Mucosa of stomach (tissue), 1 donor: ENCODE measurements at regions not wholly inside any gene's neighbourhood (a gene's known extent, or its start where the extent isn't known, plus 50 kb on each side); places are given as distances from the start of the nearest gene placed in this dataset.

ENCODE experiments used
- H3K27me3 ChIP-seq: one replicate; pipeline ENCODE4 v1.7.0; 2013; ENCODE audit warnings: mild to moderate bottlenecking, low read length; ENCODE audit not compliant: control insufficient read depth, insufficient read depth
- H3K36me3 ChIP-seq: one replicate; pipeline ENCODE4 v1.7.0; 2013; ENCODE audit warnings: low read length; ENCODE audit not compliant: control insufficient read depth, insufficient read depth
- H3K4me1 ChIP-seq: one replicate; pipeline ENCODE4 v1.7.0; 2013; ENCODE audit warnings: mild to moderate bottlenecking, low read length; ENCODE audit not compliant: control insufficient read depth, insufficient read depth
- H3K4me3 ChIP-seq: one replicate; pipeline ENCODE4 v1.7.0; 2013; ENCODE audit warnings: low read length
- H3K9ac ChIP-seq: one replicate; pipeline ENCODE4 v1.7.0; 2013; ENCODE audit warnings: mild to moderate bottlenecking, low read length, moderate library complexity
- H3K9me3 ChIP-seq: one replicate; pipeline ENCODE4 v1.7.0; 2013; ENCODE audit warnings: mild to moderate bottlenecking, low read length, moderate library complexity; ENCODE audit not compliant: control insufficient read depth
- donor health status: Pancreatic carcinoma.

- Histone ChIP-seq H3K4me3 (no peak overlapping the region), H3K9me3 (no peaks in the 10 kb centered on the region), H3K27me3 (no peaks in the 10 kb centered on the region), H3K36me3 (no peaks in the 10 kb centered on the region), H3K9ac (no peak overlapping the region), H3K4me1 (no peaks in the 10 kb centered on the region)
These were observed 175.8 kb downstream of the IPMK start for GRCh38 chr10:58091886-58092285.

GRCh38 chr10:58089739-58090138 is 178.0 kb downstream of the IPMK start:
- Histone ChIP-seq H3K4me3 (no peak overlapping the region), H3K9ac (no peak overlapping the region), H3K4me1 (no peaks in the 10 kb centered on the region), H3K27me3 (no peaks in the 10 kb centered on the region), H3K36me3 (no peaks in the 10 kb centered on the region), H3K9me3 (no peaks in the 10 kb centered on the region)

- H3K4me1 ChIP-seq = no peaks in the 10 kb centered on the region
- no peak overlapping the region for H3K9ac ChIP-seq
- no peaks in the 10 kb centered on the region for H3K9me3 ChIP-seq
- H3K36me3 ChIP-seq = no peaks in the 10 kb centered on the region
- no peaks in the 10 kb centered on the region for H3K27me3 ChIP-seq
- no peak overlapping the region for H3K4me3 ChIP-seq
These were observed 179.8 kb downstream of the IPMK start for GRCh38 chr10:58087896-58088295.

- Histone ChIP-seq H3K27me3 (no peaks in the 10 kb centered on the region), H3K9me3 (no peaks in the 10 kb centered on the region), H3K36me3 (no peaks in the 10 kb centered on the region), H3K4me1 (no peaks in the 10 kb centered on the region), H3K9ac (no peak overlapping the region), H3K4me3 (no peak overlapping the region)
These were observed 180.9 kb downstream of the IPMK start for GRCh38 chr10:58086763-58087150.

- no peaks in the 10 kb centered on the region for H3K4me1 ChIP-seq
- no peaks in the 10 kb centered on the region for H3K36me3 ChIP-seq
- no peaks in the 10 kb centered on the region for H3K9me3 ChIP-seq
- H3K9ac ChIP-seq = no peak overlapping the region
- no peak overlapping the region for H3K4me3 ChIP-seq
- H3K27me3 ChIP-seq = no peaks in the 10 kb centered on the region
These were observed 181.4 kb downstream of the IPMK start for GRCh38 chr10:58086144-58086762.

- H3K4me3 ChIP-seq = no peak overlapping the region
- no peak overlapping the region for H3K9ac ChIP-seq
- no peaks in the 10 kb centered on the region for H3K36me3 ChIP-seq
- H3K9me3 ChIP-seq = no peaks in the 10 kb centered on the region
- no peaks in the 10 kb centered on the region for H3K4me1 ChIP-seq
- H3K27me3 ChIP-seq = no peaks in the 10 kb centered on the region
These were observed 185.4 kb downstream of the IPMK start for GRCh38 chr10:58082248-58082647.

GRCh38 chr10:58081353-58081752 is 186.3 kb downstream of the IPMK start:
- no peaks in the 10 kb centered on the region for H3K4me1 ChIP-seq
- no peaks in the 10 kb centered on the region for H3K9me3 ChIP-seq
- H3K27me3 ChIP-seq = no peaks in the 10 kb centered on the region
- H3K4me3 ChIP-seq = no peak overlapping the region
- H3K36me3 ChIP-seq = no peaks in the 10 kb centered on the region
- H3K9ac ChIP-seq = no peak overlapping the region

- Histone ChIP-seq H3K4me1 (no peaks in the 10 kb centered on the region), H3K9me3 (no peaks in the 10 kb centered on the region), H3K36me3 (no peaks in the 10 kb centered on the region), H3K4me3 (no peak overlapping the region), H3K9ac (no peak overlapping the region), H3K27me3 (no peaks in the 10 kb centered on the region)
These were observed 188.2 kb downstream of the IPMK start for GRCh38 chr10:58079461-58079860.

GRCh38 chr10:58072634-58073033 is 195.1 kb downstream of the IPMK start:
- Histone ChIP-seq H3K4me1 (no peaks in the 10 kb centered on the region), H3K9me3 (no peaks in the 10 kb centered on the region), H3K36me3 (no peaks in the 10 kb centered on the region), H3K9ac (no peak overlapping the region), H3K4me3 (no peak overlapping the region), H3K27me3 (no peaks in the 10 kb centered on the region)

GRCh38 chr10:58070956-58071355 is 196.7 kb downstream of the IPMK start:
- Histone ChIP-seq H3K27me3 (no peaks in the 10 kb centered on the region), H3K9me3 (no peaks in the 10 kb centered on the region), H3K36me3 (no peaks in the 10 kb centered on the region), H3K9ac (no peak overlapping the region), H3K4me1 (no peaks in the 10 kb centered on the region), H3K4me3 (no peak overlapping the region)

- no peak overlapping the region for H3K9ac ChIP-seq
- H3K9me3 ChIP-seq = no peaks in the 10 kb centered on the region
- H3K4me3 ChIP-seq = no peak overlapping the region
- no peaks in the 10 kb centered on the region for H3K36me3 ChIP-seq
- no peaks in the 10 kb centered on the region for H3K27me3 ChIP-seq
- no peaks in the 10 kb centered on the region for H3K4me1 ChIP-seq
These were observed 198.9 kb downstream of the IPMK start for GRCh38 chr10:58068809-58069208.

- no peak overlapping the region for H3K9ac ChIP-seq
- no peaks in the 10 kb centered on the region for H3K36me3 ChIP-seq
- H3K4me3 ChIP-seq = no peak overlapping the region
- no peaks in the 10 kb centered on the region for H3K9me3 ChIP-seq
- no peaks in the 10 kb centered on the region for H3K4me1 ChIP-seq
- no peaks in the 10 kb centered on the region for H3K27me3 ChIP-seq
These were observed 200.7 kb downstream of the IPMK start for GRCh38 chr10:58066979-58067378.

GRCh38 chr10:58066126-58066525 is 201.6 kb downstream of the IPMK start:
- Histone ChIP-seq H3K4me1 (no peaks in the 10 kb centered on the region), H3K36me3 (no peaks in the 10 kb centered on the region), H3K9ac (no peak overlapping the region)

More at GRCh38 chr10:58066126-58066525, 201.6 kb downstream of the IPMK start:
- no peaks in the 10 kb centered on the region for H3K27me3 ChIP-seq
- H3K4me3 ChIP-seq = no peak overlapping the region
- H3K9me3 ChIP-seq = no peaks in the 10 kb centered on the region
